ENCODE measurements at regions not wholly inside any gene's neighbourhood (a gene's known extent, or its start where the extent isn't known, plus 50 kb on each side); places are given as distances from the start of the nearest gene placed in this dataset.
"Not testable (repeated sequence)": the region's sequence is repeated elsewhere in the genome, so short reads cannot be mapped to it uniquely, and the experiment has no call there.

GRCh38 chr6:8828376-8828775, 393.0 kb upstream of the SLC35B3 start:
- DNase-seq (ENCODE audit: low spot score), result no peak

- DNase-seq (ENCODE audit: low spot score), result no peak
Measured at GRCh38 chr6:8825726-8826125, 390.4 kb upstream of the SLC35B3 start.

- DNase-seq (ENCODE audit: low spot score), result no peak
Measured at GRCh38 chr6:8821981-8822381, 386.6 kb upstream of the SLC35B3 start.

GRCh38 chr6:8820313-8820712, 385.0 kb upstream of the SLC35B3 start:
- DNase-seq (ENCODE audit: low spot score), result no peak

- no peak for DNase-seq (ENCODE audit: low spot score)
Measured at GRCh38 chr6:8819446-8819845, 384.1 kb upstream of the SLC35B3 start.

- DNase-seq (ENCODE audit: low spot score), result no peak
Measured at GRCh38 chr6:8814440-8815000, 379.2 kb upstream of the SLC35B3 start.

GRCh38 chr6:8810325-8810724, 375.0 kb upstream of the SLC35B3 start:
- no peak for DNase-seq (ENCODE audit: low spot score)

- no peak for DNase-seq (ENCODE audit: low spot score)
Measured at GRCh38 chr6:8809662-8810061, 374.3 kb upstream of the SLC35B3 start.

GRCh38 chr6:8803181-8803760, 367.9 kb upstream of the SLC35B3 start:
- peak; percentile 29 for DNase-seq (ENCODE audit: low spot score)

GRCh38 chr6:8802397-8802796, 367.1 kb upstream of the SLC35B3 start:
- not testable (repeated sequence) for DNase-seq (ENCODE audit: low spot score)

GRCh38 chr6:8794420-8794819, 359.1 kb upstream of the SLC35B3 start:
- DNase-seq (ENCODE audit: low spot score), result no peak

- no peak for DNase-seq (ENCODE audit: low spot score)
Measured at GRCh38 chr6:8789878-8790277, 354.5 kb upstream of the SLC35B3 start.

GRCh38 chr6:8785223-8785622, 349.9 kb upstream of the SLC35B3 start:
- DNase-seq (ENCODE audit: low spot score), result no peak

GRCh38 chr6:8783191-8783590, 347.8 kb upstream of the SLC35B3 start:
- no peak for DNase-seq (ENCODE audit: low spot score)

- DNase-seq (ENCODE audit: low spot score), result no peak
Measured at GRCh38 chr6:8780653-8781052, 345.3 kb upstream of the SLC35B3 start.

GRCh38 chr6:8764733-8765132, 329.4 kb upstream of the SLC35B3 start:
- no peak for DNase-seq (ENCODE audit: low spot score)

- no peak for DNase-seq (ENCODE audit: low spot score)
Measured at GRCh38 chr6:8760951-8761350, 325.6 kb upstream of the SLC35B3 start.

- no peak for DNase-seq (ENCODE audit: low spot score)
Measured at GRCh38 chr6:8758412-8758811, 323.1 kb upstream of the SLC35B3 start.

- no peak for DNase-seq (ENCODE audit: low spot score)
Measured at GRCh38 chr6:8750627-8751026, 315.3 kb upstream of the SLC35B3 start.

GRCh38 chr6:8749465-8749864, 314.1 kb upstream of the SLC35B3 start:
- no peak for DNase-seq (ENCODE audit: low spot score)

- DNase-seq (ENCODE audit: low spot score), result no peak
Measured at GRCh38 chr6:8743170-8743745, 307.9 kb upstream of the SLC35B3 start.

GRCh38 chr6:8739454-8739853, 304.1 kb upstream of the SLC35B3 start:
- DNase-seq (ENCODE audit: low spot score), result no peak

GRCh38 chr6:8738951-8739350, 303.6 kb upstream of the SLC35B3 start:
- no peak for DNase-seq (ENCODE audit: low spot score)

Measured in D341Med (cell line).